Endodermal cell (in vitro differentiated cells): ENCODE measurements at regions not wholly inside any gene's neighbourhood (a gene's known extent, or its start where the extent isn't known, plus 50 kb on each side); places are given as distances from the start of the nearest gene placed in this dataset.

ENCODE experiments used
- DNase-seq: peaks from one replicate; pipeline ENCODE4 v3.0.0-alpha.2; 2017
- H3K27ac ChIP-seq: 2 replicates; pipeline ENCODE4 v1.5.1; 2013; ENCODE audit warnings: mild to moderate bottlenecking, low read depth, low read length, moderate library complexity
- H3K27me3 ChIP-seq: 2 replicates; pipeline ENCODE4 v1.6.1; 2013; ENCODE audit warnings: mild to moderate bottlenecking, low read length, moderate library complexity; ENCODE audit not compliant: insufficient read depth, control insufficient read depth, poor library complexity, severe bottlenecking
- H3K36me3 ChIP-seq: 2 replicates; pipeline ENCODE4 v1.7.0; 2013; ENCODE audit warnings: mild to moderate bottlenecking, low read length, moderate library complexity; ENCODE audit not compliant: control insufficient read depth, insufficient read depth
- H3K4me1 ChIP-seq: one replicate; pipeline ENCODE4 v1.7.0; 2013; ENCODE audit warnings: low read length; ENCODE audit not compliant: control insufficient read depth, insufficient read depth
- H3K4me3 ChIP-seq: 2 replicates; pipeline ENCODE4 v1.5.1; 2013; ENCODE audit warnings: mild to moderate bottlenecking, low read length, moderate library complexity
- H3K9ac ChIP-seq: 2 replicates; pipeline ENCODE4 v1.6.1; 2013; ENCODE audit warnings: mild to moderate bottlenecking, low read length, moderate library complexity; ENCODE audit not compliant: poor library complexity, severe bottlenecking; ENCODE audit errors: extremely low read depth
- H3K9me3 ChIP-seq: 2 replicates; pipeline ENCODE4 v1.6.1; 2013; ENCODE audit warnings: mild to moderate bottlenecking, low read length, moderate library complexity; ENCODE audit not compliant: control insufficient read depth
- H3K27ac Mint-ChIP-seq: 2 replicates; pipeline ENCODE4 v1.8.0; 2020; ENCODE audit warnings: mixed read lengths
- H3K27me3 Mint-ChIP-seq: 2 replicates; pipeline ENCODE4 v1.8.0; 2021; ENCODE audit warnings: mild to moderate bottlenecking, mixed read lengths; ENCODE audit not compliant: insufficient read depth
- H3K36me3 Mint-ChIP-seq: 2 replicates; pipeline ENCODE4 v1.8.0; 2020; ENCODE audit warnings: low read depth, mixed read lengths
- H3K4me1 Mint-ChIP-seq: 2 replicates; pipeline ENCODE4 v1.8.0; 2020; ENCODE audit warnings: mixed read lengths
- H3K4me3 Mint-ChIP-seq: 2 replicates; pipeline ENCODE4 v1.8.0; 2020; ENCODE audit warnings: mild to moderate bottlenecking, moderate library complexity, mixed read lengths
- H3K9me3 Mint-ChIP-seq: 2 replicates; pipeline ENCODE4 v1.8.0; 2020; ENCODE audit warnings: mild to moderate bottlenecking, mixed read lengths
- WGBS, 2 experiments: methylation state at CpG; one replicate each; pipeline versions ENCODE4 v1.1.5 to v1.1.7; 2013; ENCODE audit warnings: missing lambda C conversion rate in 2 of 2, mixed read lengths in 1 of 2; ENCODE audit not compliant: insufficient coverage in 1 of 2, insufficient read length in 1 of 2; 5-methylcytosine and 5-hydroxymethylcytosine counted together
- TF ChIP-seq, protein P1 (sequence below): fragments of 200-600 bp; sonication (generic); conservative IDR thresholded peaks from 2 replicates; pipeline ENCODE4 v1.5.0; 2021; ENCODE audit warnings: antibody characterized with exemption, mild to moderate bottlenecking

DNA sequence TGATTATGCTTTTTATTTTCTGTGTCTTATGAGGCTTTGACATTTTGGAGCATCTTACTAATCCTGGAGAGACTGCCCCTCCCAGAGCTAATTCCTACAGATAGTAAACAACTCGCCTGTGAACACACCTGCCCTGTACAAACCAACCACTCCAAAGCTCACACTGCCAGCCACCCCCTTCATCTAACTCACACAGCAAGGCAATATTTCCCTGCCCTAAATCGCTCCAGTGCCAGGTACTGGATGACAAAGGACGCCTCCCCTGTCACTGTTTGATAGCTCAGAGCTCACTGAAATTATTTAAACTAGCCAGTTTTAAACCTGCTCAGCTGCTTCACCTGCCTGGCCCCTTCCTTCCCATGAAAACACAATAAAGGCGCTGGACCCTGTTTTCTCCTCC is 535.1 kb upstream of the CELF2 start:
- no peaks in the 10 kb centered on the region for H3K9me3 Mint-ChIP-seq
- WGBS, 2 experiments = 79 to 86% methylated on average over 3 to 4 of the region's 4 CpGs
- no peaks in the 10 kb centered on the region for H3K4me1 ChIP-seq
- TF ChIP-seq, protein P1, sequence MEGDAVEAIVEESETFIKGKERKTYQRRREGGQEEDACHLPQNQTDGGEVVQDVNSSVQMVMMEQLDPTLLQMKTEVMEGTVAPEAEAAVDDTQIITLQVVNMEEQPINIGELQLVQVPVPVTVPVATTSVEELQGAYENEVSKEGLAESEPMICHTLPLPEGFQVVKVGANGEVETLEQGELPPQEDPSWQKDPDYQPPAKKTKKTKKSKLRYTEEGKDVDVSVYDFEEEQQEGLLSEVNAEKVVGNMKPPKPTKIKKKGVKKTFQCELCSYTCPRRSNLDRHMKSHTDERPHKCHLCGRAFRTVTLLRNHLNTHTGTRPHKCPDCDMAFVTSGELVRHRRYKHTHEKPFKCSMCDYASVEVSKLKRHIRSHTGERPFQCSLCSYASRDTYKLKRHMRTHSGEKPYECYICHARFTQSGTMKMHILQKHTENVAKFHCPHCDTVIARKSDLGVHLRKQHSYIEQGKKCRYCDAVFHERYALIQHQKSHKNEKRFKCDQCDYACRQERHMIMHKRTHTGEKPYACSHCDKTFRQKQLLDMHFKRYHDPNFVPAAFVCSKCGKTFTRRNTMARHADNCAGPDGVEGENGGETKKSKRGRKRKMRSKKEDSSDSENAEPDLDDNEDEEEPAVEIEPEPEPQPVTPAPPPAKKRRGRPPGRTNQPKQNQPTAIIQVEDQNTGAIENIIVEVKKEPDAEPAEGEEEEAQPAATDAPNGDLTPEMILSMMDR = no peak
- H3K27me3 Mint-ChIP-seq = no peaks in the 10 kb centered on the region
- H3K36me3 Mint-ChIP-seq = no peaks in the 10 kb centered on the region
- DNase-seq = no peak
- no peak overlapping the region for H3K4me3 Mint-ChIP-seq
- H3K4me3 ChIP-seq = peak overlapping the region; percentile 31
- no peaks in the 10 kb centered on the region for H3K27me3 ChIP-seq
- no peak overlapping the region for H3K9ac ChIP-seq
- no peaks in the 10 kb centered on the region for H3K9me3 ChIP-seq
- peak overlapping the region; percentile 19 for H3K27ac Mint-ChIP-seq
- no peaks in the 10 kb centered on the region for H3K36me3 ChIP-seq
- H3K4me1 Mint-ChIP-seq = peaks cover 13% of the 10 kb centered on the region
- H3K27ac ChIP-seq = no peak overlapping the region

DNA sequence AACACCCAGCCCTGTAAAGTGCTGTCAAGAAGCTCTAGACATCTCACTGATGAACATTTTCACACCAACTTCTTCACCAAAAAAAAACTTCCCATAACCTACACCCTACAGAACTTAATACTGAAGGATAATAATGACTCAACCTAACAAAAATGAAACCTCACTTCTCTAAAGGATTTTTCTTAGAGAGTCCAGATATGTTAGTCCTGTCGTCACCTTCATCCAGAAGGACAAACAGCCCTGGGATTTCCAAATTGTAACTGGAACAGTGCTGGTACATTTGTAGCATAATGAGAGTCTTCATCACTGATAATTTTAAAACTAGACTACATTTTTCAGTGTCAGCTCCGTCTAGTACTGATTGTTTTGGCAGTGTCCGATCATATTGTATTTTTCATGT is 528.6 kb upstream of the CELF2 start:
- Histone ChIP-seq H3K9me3 (no peaks in the 10 kb centered on the region), H3K27ac (no peak overlapping the region), H3K27me3 (no peaks in the 10 kb centered on the region), H3K4me3 (no peak overlapping the region), H3K36me3 (no peaks in the 10 kb centered on the region), H3K9ac (no peak overlapping the region), H3K4me1 (no peaks in the 10 kb centered on the region)
- H3K4me3 Mint-ChIP-seq = no peak overlapping the region
- H3K27me3 Mint-ChIP-seq = peaks cover 3% of the 10 kb centered on the region
- TF ChIP-seq, protein P1 = no peak
- H3K4me1 Mint-ChIP-seq = peaks cover 28% of the 10 kb centered on the region
- H3K36me3 Mint-ChIP-seq = no peaks in the 10 kb centered on the region
- DNase-seq = no peak
- WGBS, 2 experiments = 100% methylated on average over 1 to 3 of the region's 3 CpGs
- no peaks in the 10 kb centered on the region for H3K9me3 Mint-ChIP-seq
- H3K27ac Mint-ChIP-seq = no peak overlapping the region

DNA sequence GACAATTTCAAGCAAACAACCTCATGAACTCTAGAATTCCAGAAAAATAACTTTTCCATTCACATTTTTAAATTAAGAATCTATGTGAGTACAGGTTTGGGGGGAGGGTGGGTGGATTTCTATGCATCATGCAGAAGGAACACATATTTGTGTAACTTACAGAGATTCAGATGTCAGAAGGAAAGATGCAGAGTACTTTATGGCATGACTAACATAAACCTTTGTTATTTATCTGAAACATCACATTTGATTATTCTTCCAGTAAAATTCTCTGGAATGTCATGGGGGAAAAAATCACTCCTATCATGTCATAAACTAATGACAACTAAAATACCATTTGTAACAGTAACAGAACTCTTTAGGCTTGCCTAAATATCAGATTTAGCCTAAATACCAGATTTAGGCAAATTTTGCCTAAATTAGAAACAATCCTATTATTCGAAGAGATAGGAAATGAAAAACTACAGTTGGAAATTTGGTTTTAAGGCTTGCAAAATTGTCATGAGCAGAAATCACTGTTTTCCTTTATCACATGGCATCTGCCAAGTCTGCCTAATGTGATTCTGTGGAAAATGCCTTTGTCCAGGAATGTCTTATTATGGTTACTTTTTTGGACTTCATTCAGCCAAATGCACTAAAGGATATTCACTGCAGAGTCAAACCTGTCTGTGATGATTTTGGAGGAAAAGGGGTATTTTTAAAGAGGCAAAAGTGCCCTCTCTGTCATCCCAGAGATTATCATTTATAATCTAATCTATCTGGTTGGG is 527.7 kb upstream of the CELF2 start:
- Histone ChIP-seq H3K36me3 (no peaks in the 10 kb centered on the region), H3K27ac (no peak overlapping the region), H3K9ac (no peak overlapping the region), H3K27me3 (no peaks in the 10 kb centered on the region), H3K4me3 (no peak overlapping the region), H3K9me3 (no peaks in the 10 kb centered on the region), H3K4me1 (no peaks in the 10 kb centered on the region)
- Mint-ChIP-seq H3K9me3 (no peaks in the 10 kb centered on the region), H3K27ac (no peak overlapping the region), H3K27me3 (peaks cover 4% of the 10 kb centered on the region), H3K4me1 (peaks cover 28% of the 10 kb centered on the region), H3K4me3 (no peak overlapping the region), H3K36me3 (no peaks in the 10 kb centered on the region)
- WGBS, 2 experiments = 86 to 100% methylated on average over 1 of the region's 1 CpG
- DNase-seq = no peak
- TF ChIP-seq, protein P1 = no peak
